Keratinocyte (primary cell): ENCODE measurements at regions not wholly inside any gene's neighbourhood (a gene's known extent, or its start where the extent isn't known, plus 50 kb on each side); places are given as distances from the start of the nearest gene placed in this dataset.

ENCODE experiments used
- DNase-seq: peaks from one replicate; pipeline ENCODE4 v3.0.0-alpha.2; 2011; ENCODE audit warnings: low read depth, missing footprints, low spot score
- FAIRE-seq: peaks from 2 replicates; lab custom pipeline; 2011; peaks lifted over from hg19 to GRCh38; lab: Jason Lieb, UNC
- H2AFZ ChIP-seq: 2 replicates; pipeline ENCODE4 v1.6.0; 2012; ENCODE audit warnings: low read length, control low read depth, inconsistent platforms; ENCODE audit not compliant: control insufficient read depth
- H3K27ac ChIP-seq: 2 replicates; pipeline ENCODE4 v1.5.1; 2011; ENCODE audit warnings: low read length; ENCODE audit not compliant: control insufficient read depth, insufficient read depth
- H3K27me3 ChIP-seq: 3 replicates; pipeline ENCODE4 v1.6.0; 2011; ENCODE audit warnings: low read length; ENCODE audit not compliant: control insufficient read depth, insufficient read depth; ENCODE audit errors: extremely low read depth
- H3K36me3 ChIP-seq, 2 experiments: 2 replicates in 1 of 2; 3 replicates in 1 of 2; pipeline ENCODE4 v1.5.1; 2011; ENCODE audit warnings: low read length in 2 of 2, mild to moderate bottlenecking in 1 of 2; ENCODE audit not compliant: control insufficient read depth in 2 of 2, insufficient read depth in 2 of 2; ENCODE audit errors: extremely low read depth in 1 of 2
- H3K4me1 ChIP-seq: 3 replicates; pipeline ENCODE4 v1.5.1; 2011; ENCODE audit warnings: low read length; ENCODE audit not compliant: control insufficient read depth, insufficient read depth; ENCODE audit errors: extremely low read depth
- H3K4me2 ChIP-seq: 3 replicates; pipeline ENCODE4 v1.6.0; 2011; ENCODE audit warnings: low read depth, low read length; ENCODE audit not compliant: control insufficient read depth, insufficient read depth; ENCODE audit errors: extremely low read depth
- H3K4me3 ChIP-seq, 3 experiments: fragments of 200-600 bp in 1 of 3; sonication (generic) in 1 of 3; 2 replicates in 2 of 3; 3 replicates in 1 of 3; pipeline ENCODE4 v1.5.1; 2011 to 2016; ENCODE audit warnings: low read length in 3 of 3, mild to moderate bottlenecking in 3 of 3, control low read depth in 2 of 3, inconsistent platforms in 1 of 3, low read depth in 1 of 3, mixed read lengths in 1 of 3, mixed run types in 1 of 3, moderate library complexity in 1 of 3; ENCODE audit not compliant: control insufficient read depth in 2 of 3, insufficient read depth in 2 of 3; ENCODE audit errors: extremely low read depth in 1 of 3
- H3K79me2 ChIP-seq: 2 replicates; pipeline ENCODE4 v1.6.0; 2012; ENCODE audit warnings: low read length; ENCODE audit not compliant: control insufficient read depth, insufficient read depth
- H3K9ac ChIP-seq: 3 replicates; pipeline ENCODE4 v1.6.0; 2011; ENCODE audit warnings: low read length; ENCODE audit not compliant: control insufficient read depth, insufficient read depth; ENCODE audit errors: extremely low read depth
- H3K9me1 ChIP-seq: 3 replicates; pipeline ENCODE4 v1.6.0; 2011; ENCODE audit warnings: low read length; ENCODE audit not compliant: control insufficient read depth, insufficient read depth; ENCODE audit errors: extremely low read depth
- H3K9me3 ChIP-seq: 2 replicates; pipeline ENCODE4 v1.5.1; 2012; ENCODE audit warnings: low read depth, low read length; ENCODE audit not compliant: control insufficient read depth
- H4K20me1 ChIP-seq: 3 replicates; pipeline ENCODE4 v1.6.0; 2011; ENCODE audit warnings: low read length; ENCODE audit not compliant: control insufficient read depth, insufficient read depth; ENCODE audit errors: extremely low read depth
- CTCF ChIP-seq, 3 experiments: IDR thresholded peaks in 1 of 3; conservative IDR thresholded peaks in 1 of 3; optimal IDR thresholded peaks in 1 of 3; 2 replicates in 2 of 3; 3 replicates in 1 of 3; pipeline versions ENCODE3 to v1.5.1; 2011; ENCODE audit warnings: low read length in 3 of 3, mild to moderate bottlenecking in 3 of 3, moderate library complexity in 2 of 3, control low read depth in 1 of 3, inconsistent platforms in 1 of 3; ENCODE audit not compliant: insufficient read depth in 2 of 3; ENCODE audit errors: extremely low read depth in 1 of 3
- EZH2 ChIP-seq: IDR thresholded peaks from one replicate; pipeline ENCODE4 v1.6.1; 2012; ENCODE audit warnings: inconsistent platforms, mild to moderate bottlenecking, low read length, moderate library complexity
- dilution Hi-C: fragments of 300-500 bp; cut with MboI; formaldehyde crosslinking; loops from one replicate; pipeline ENCODE4 v1.7.0; 2020; ENCODE audit warnings: low sequenced_read_pairs; ENCODE audit not compliant: extremely low pct_ligation_motif_present

GRCh38 chr10:111545861-111546605, 469.2 kb downstream of the ADRA2A start:
- TF ChIP-seq EZH2 (no peak), CTCF (optimal IDR thresholded peaks at IDR 0.05 in 1 of 3, IDR thresholded peaks at IDR 0.05 in 1 of 3, conservative IDR thresholded peaks at IDR 0.05 in 1 of 3; ENCODE audit: extremely low read depth in 1 of 3, insufficient read depth in 2 of 3, low read length in 3 of 3) (no peak)
- H2AFZ ChIP-seq: no peak overlapping the region
- H3K4me2 ChIP-seq: no peak overlapping the region
- H3K9ac ChIP-seq: no peak overlapping the region
- no peaks in the 10 kb centered on the region for H4K20me1 ChIP-seq
- no peaks in the 10 kb centered on the region for H3K36me3 ChIP-seq
- no peak overlapping the region for H3K27ac ChIP-seq
- no peak overlapping the region for H3K4me3 ChIP-seq
- no peaks in the 10 kb centered on the region for H3K27me3 ChIP-seq
- no peak for DNase-seq
- dilution Hi-C loops: no loop called here
- no peak for FAIRE-seq
- no peaks in the 10 kb centered on the region for H3K4me1 ChIP-seq
- H3K9me1 ChIP-seq: no peaks in the 10 kb centered on the region
- no peaks in the 10 kb centered on the region for H3K9me3 ChIP-seq
- no peaks in the 10 kb centered on the region for H3K79me2 ChIP-seq

- no peak overlapping the region for H3K4me3 ChIP-seq
- no peaks in the 10 kb centered on the region for H3K27me3 ChIP-seq
- H3K4me1 ChIP-seq: no peaks in the 10 kb centered on the region
- no peak overlapping the region for H3K27ac ChIP-seq
- no peaks in the 10 kb centered on the region for H3K36me3 ChIP-seq
- H3K9me3 ChIP-seq: no peaks in the 10 kb centered on the region
- no peaks in the 10 kb centered on the region for H3K9me1 ChIP-seq
- no peaks in the 10 kb centered on the region for H4K20me1 ChIP-seq
- no peak overlapping the region for H2AFZ ChIP-seq
- H3K9ac ChIP-seq: no peak overlapping the region
- H3K4me2 ChIP-seq: no peak overlapping the region
- TF ChIP-seq EZH2: no peak
- no peak for TF ChIP-seq CTCF (optimal IDR thresholded peaks at IDR 0.05 in 1 of 3, IDR thresholded peaks at IDR 0.05 in 1 of 3, conservative IDR thresholded peaks at IDR 0.05 in 1 of 3; ENCODE audit: extremely low read depth in 1 of 3, insufficient read depth in 2 of 3, low read length in 3 of 3)
- FAIRE-seq (no peak), DNase-seq (no peak)
- no peaks in the 10 kb centered on the region for H3K79me2 ChIP-seq
- dilution Hi-C loops: no loop called here
These were observed 471.4 kb downstream of the ADRA2A start for GRCh38 chr10:111548084-111548726.
